PC-9 (cell line): ENCODE measurements at regions not wholly inside any gene's neighbourhood (a gene's known extent, or its start where the extent isn't known, plus 50 kb on each side); places are given as distances from the start of the nearest gene placed in this dataset.

Experiments
- EZH2 ChIP-seq: fragments of 200-600 bp; sonication (generic); IDR thresholded peaks from 2 replicates; pipeline ENCODE4 v1.8.0; 2017; ENCODE audit warnings: antibody characterized with exemption, low read depth
- TF ChIP-seq, protein P1 (sequence below): fragments of 200-600 bp; sonication (generic); conservative IDR thresholded peaks from 2 replicates; pipeline ENCODE4 v1.6.1; 2017; ENCODE audit warnings: mixed run types, antibody characterized with exemption, mild to moderate bottlenecking, moderate library complexity

DNA sequence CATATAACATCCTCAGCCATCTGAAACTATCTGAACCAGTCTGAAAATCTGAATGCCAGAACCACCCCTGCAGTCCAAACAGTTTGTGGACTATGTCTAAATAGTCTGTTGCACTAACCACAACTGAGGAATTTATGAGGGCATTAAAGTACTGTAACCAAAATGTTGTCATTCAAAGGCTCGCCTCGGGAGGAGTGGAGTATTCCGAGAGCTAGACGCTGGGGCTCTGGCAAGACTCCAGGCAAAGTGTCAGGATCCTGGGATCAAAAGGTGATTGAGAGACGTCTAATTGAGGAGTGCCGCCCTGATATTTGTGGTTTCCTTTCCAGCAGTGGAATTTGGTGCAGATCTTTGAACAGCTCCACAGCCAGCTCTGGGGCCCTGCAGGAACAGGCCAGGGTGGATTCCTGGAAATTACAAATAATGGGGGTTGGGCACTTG lies 142.9 kb upstream of the MYOCD start:
- TF ChIP-seq EZH2, result no peak
- TF ChIP-seq, protein P1, sequence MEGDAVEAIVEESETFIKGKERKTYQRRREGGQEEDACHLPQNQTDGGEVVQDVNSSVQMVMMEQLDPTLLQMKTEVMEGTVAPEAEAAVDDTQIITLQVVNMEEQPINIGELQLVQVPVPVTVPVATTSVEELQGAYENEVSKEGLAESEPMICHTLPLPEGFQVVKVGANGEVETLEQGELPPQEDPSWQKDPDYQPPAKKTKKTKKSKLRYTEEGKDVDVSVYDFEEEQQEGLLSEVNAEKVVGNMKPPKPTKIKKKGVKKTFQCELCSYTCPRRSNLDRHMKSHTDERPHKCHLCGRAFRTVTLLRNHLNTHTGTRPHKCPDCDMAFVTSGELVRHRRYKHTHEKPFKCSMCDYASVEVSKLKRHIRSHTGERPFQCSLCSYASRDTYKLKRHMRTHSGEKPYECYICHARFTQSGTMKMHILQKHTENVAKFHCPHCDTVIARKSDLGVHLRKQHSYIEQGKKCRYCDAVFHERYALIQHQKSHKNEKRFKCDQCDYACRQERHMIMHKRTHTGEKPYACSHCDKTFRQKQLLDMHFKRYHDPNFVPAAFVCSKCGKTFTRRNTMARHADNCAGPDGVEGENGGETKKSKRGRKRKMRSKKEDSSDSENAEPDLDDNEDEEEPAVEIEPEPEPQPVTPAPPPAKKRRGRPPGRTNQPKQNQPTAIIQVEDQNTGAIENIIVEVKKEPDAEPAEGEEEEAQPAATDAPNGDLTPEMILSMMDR, result no peak
